Activated T-cell treated with anti-CD3 and anti-CD28 coated beads, Interleukin-2, amount 50 U/mL, for 48 hours (primary cell): ENCODE measurements at regions not wholly inside any gene's neighbourhood (a gene's known extent, or its start where the extent isn't known, plus 50 kb on each side); places are given as distances from the start of the nearest gene placed in this dataset.
"Not testable (repeated sequence)": the region's sequence is repeated elsewhere in the genome, so short reads cannot be mapped to it uniquely, and the experiment has no call there.

ENCODE experiments used
- DNase-seq, 2 experiments: peaks; one replicate each; pipeline ENCODE4 v3.0.0-alpha.2; 2020

DNA sequence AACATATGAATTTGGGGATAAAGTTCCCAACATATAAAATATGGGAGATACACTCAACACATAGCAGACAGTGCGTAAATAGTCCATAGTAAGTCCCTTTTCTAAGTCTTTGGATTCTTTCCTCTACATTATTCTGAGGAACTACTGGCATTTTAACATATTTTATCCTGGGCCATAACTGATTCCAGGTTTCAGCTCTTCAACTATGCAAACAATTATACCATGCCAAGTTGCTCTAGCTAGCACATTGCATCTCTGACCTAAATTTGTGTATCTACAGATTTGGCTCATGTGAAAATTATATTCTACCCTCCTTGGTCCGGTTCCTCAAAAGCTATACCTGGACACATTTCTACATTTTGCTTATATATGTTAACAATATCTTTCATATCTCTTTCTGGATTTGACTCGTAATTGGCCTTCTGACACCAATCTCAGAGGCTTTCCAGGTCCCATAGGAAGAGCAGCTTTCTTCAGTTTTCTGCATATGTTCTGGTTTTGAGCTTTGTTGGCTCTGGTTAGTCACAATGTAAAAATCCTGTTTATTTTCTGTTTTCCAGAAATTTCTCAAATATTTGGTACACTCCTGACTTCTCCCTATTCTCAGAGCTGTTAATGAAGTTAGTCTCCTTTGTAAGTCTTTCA, 305.4 kb downstream of the BMP4 start:
- DNase-seq: no peak

DNA sequence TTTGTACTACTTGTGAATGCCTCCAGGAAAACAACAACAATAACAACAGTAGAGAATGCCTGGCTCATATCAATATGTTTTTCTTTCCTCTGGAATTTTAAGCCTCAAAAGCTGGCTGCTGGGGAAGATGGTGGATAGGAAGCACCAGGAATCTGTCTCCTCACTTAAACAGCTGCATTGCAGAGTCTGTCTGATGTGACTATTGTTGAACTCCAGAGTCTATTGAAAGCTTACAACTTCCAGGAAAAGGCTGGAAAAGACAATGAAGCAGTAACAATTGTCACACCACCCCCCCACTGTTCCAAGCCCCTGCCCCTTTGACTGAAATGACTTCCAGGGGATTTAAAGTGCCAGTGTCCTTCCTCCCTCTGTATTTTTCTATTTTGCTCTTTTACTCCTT, 309.7 kb downstream of the BMP4 start:
- no peak for DNase-seq

DNA sequence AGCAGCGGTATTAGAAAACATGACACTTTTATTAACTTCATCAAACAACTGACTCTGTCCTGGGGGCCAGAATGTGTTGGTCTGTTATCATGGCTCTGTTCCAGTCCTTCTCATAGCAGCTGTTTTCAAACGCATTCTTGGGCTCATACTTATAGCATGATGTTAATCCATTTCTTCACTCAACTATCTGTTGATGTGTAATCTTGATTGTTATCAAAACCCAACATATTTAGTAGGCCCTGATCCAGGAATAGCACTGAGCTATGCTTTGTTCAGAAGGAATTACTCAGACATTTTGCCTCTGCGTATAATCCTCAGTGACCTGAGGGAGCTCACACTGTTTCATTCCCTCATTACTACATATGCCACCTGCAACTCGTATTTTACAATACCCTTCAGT, 315.9 kb downstream of the BMP4 start:
- DNase-seq: no peak

DNA sequence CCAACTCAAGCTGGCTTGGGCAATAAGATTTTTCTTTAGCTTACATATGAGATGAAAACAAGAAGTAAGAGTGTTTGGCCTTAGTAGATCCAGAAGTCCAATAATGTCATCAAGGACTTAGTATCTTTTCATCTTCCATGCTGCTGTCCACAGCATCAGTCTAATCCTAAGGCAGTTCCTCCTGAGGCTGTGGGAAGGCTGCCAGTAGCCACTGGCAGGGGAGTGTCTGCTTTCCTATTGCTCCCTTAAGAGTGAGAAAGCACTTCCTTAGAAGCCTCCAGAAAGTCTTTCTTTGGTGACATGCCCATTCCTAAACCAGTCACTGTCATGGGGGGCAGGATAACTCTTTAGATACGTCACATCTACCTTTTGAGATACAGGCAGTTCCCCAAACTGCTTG, 317.7 kb downstream of the BMP4 start:
- no peak for DNase-seq

DNA sequence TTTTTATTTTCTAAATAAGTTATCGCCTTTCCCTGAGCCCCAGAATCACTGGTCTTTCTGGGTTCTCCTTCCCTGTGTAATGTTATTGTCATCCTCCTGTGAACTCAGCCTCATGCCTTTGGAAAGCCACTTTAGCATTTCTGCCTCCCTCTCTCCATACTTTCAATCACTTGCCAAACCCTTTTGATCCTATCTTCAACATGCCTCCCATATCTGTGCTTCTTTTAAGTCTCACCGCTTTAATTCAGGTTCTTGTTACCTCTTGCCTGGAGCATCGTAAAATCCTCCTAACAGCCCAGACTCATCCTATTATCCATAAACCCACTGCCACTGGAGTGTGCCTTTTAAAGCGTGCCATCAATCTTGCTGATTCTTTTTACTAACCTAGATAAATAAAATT, 321.8 kb downstream of the BMP4 start:
- DNase-seq: no peak

DNA sequence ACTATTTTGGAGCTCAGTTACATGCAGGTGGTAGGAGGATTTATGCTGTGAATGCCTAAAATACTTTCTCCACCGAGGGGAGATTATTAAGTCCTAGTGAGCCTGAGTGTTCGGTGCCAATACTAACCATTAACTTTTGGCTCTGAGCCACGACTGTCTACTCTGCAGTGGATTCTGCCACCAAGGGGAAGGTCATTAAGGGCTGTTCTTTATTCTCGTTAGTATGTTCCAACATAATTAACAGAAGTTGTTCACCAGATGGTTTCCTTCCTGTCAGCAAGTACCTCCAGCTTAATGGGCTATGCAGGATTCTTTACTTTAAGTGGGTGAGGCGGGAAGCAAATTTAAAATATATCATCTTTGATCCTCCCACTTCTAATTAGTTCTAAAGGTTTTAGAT, 326.3 kb downstream of the BMP4 start:
- DNase-seq: no peak

DNA sequence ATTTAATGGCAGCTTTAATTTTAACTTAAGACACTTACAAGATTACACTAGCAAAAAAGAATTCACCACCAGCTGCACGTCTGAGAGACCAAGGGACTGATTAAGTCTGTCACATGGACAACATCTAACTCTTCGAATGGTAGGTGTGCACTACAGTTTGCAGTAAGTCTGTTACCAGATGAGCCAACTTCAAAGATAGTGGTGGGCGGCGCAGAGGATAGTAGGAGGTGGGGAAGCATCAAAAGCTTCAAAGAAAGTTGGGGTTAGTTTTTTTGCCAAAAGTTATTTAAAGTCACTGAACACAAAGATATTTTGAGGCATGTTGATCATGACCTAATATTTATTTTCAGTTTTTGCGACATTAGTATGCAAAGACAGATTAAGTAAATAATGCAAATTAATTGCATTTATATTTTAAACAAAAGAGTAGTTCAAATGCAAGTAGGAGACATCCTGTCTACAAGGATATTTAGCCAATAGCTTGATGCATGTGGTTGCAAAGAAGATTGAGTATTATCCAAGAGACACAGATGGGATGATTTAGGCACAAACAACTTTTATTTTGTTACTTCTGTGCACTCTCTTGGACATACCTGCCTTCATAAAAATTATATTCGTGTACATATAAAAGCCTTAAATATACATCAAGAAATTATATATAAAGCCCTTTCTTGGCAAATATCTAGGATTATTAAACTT, 327.7 kb downstream of the BMP4 start:
- no peak for DNase-seq

DNA sequence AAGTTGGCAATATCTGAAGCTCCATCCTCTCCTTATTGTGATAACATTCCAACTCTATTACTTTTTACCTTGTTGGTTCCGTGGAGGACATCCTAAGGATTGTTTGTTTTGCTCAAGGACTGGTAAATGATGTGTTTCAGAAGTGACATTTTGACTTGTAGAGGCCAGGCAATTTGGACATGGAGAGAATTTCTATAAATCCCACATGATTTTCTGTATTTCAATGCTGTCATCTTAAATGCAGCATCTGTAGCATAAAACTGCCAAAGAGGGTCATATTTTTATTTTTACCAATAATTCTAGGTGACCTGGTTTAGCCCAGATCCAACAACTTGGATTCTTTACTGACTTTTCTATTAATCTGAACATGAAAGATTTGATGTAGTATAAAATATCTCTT, 328.4 kb downstream of the BMP4 start:
- DNase-seq: no peak

DNA sequence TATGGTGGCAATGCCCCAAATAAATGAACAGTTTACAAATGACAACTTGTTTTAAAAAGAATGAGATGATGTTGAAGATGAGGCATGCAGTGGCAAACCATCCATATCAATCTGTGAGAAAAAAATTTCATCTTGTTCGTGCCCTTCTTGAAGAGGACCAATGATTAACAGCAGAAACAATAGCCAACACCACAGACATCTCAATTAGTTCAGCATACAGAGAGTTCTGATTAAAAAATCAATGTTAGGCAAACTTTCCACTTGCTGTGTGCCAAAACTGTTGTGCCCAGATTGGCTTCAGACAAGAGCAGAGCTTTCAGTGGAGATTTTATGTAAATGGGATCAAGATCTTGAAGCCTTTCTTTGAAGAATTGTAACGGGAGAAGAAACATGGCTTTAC, 329.9 kb downstream of the BMP4 start:
- DNase-seq: no peak

DNA sequence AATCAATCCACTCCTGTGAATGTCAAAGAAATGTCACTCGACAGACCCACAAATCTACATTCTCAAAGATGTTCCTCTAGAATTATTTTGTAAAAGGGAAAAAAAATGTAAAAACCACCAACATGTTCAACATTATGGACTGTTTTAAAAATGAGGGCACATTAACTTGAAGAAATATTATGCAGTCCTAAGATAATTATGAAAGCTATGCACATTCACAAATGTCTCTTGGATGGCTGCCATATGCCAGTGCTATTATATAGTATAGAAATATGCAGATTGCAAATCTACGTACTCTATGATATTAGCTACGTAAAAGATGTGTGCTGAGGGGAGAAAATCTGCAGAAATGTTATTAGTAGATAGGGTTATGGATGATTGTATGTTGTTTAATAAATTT, 334.2 kb downstream of the BMP4 start:
- no peak for DNase-seq

DNA sequence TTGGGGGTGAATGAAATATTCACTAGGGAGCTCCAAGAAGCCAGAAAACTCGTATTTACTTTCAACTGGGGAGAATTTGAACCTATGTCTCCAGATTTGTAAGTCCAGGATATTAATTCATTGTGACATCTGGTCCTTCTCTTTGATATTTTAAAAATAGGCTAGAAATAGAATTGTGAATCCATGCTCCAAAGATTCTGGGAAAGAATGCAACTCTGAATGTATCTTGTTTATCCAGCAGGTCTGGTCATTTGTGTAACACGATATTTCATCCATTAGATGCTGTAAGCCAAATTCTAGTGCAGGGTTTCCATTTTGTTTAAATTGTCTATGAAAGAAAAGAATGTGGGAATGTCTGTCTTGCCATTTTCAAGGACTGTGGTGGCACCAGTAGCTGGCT, 334.7 kb downstream of the BMP4 start:
- no peak for DNase-seq

DNA sequence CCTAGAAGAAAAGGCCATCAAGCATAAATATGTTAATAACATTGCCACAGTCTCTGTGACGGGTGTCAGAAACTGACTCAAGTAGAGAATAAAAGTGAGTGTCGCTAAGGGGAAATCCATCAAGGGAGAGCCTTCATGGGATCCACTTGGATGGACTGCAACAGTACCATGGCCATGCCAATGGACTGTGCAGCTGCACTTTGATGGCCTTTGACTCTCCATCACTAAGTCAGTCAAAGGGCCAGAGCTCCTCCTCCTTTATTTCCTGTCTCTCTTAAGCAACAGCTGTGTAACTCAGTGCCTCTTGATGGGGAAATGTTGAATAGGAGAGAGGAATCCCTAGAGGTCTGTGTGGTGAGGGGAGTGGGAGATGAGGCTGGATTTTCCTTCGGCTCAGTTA, 335.2 kb downstream of the BMP4 start:
- DNase-seq: no peak

DNA sequence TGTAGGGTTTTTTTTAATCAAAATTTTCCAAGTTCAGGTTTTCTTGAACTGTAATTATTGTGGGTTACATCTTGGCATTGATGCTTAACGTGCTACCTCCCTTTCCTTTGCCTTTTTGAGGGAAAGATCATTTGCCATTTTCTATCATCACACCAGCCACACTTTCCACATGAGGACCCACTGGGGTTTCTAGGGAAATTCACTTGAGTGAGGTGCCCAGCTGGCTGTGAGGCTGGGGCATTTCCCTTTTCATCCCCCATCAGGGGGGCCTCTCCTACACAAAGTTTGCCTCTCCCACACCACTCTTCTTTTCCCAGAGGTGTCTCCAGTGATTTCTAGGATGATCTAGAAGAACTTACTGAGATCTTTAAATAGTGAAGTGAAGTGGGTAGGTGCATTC, 335.7 kb downstream of the BMP4 start:
- no peak for DNase-seq

DNA sequence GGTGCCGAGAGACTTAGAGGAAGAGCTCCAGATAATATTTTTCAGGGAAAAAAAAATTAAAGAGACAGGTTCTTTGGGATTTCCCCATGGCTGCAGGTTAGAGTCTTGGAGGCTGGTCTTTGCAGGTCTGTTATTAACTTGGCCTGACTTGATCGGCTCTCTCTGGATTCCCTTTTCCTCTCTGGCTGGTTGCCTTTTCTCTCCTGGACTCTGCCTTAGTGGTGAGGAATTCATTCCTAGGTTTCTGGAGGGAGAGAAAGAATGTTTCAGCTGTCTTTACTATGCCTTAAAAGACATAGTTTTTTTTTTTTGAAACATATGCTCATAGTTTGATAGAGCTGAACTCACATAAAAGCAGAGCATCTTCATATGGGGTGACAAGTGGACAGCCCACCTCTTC, 336.3 kb downstream of the BMP4 start:
- no peak for DNase-seq

DNA sequence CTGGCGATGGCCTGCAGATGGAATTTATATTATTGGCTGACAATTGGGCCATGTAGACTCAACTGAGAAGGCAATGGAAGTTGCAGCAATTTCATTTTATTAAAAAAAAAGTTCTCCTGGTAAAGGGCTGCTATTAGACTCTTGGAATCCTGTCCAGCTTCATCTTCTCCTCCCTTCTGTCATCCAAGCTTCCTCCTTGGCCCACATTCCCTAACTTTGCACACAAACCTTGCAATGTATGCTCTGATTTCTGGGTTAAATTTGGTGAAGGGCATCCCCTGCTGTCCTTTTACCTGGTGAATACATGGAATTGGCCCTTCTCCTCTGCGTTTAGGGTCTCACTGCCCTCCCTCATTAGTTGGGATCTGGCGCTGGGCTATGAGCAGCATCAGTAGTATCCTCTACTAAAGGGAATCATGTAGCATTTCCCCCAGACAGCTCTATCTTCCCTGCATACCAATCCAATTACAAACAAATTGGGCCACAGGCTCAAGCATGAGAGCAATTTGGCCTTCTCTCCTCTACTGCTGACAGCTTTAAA, 336.9 kb downstream of the BMP4 start:
- no peak for DNase-seq

DNA sequence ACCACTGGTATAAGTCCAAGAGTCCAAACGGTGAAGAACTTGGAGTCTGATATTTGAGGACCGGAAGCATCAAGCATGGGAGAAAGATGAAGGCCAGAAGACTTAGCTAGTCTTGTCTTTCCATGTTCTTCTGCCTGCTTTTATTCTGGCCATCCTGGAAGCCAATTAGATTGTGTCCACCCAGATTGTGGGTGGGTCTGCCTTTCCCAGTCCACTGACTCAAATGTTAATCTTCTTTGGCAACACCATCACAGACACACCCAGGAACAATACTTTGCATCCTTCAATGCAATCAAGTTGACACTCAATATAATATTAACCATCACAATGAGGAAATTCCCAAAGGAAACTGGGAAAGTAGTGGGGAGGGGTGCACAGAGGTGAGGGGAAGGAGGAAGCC, 340.1 kb downstream of the BMP4 start:
- not testable (repeated sequence) for DNase-seq

DNA sequence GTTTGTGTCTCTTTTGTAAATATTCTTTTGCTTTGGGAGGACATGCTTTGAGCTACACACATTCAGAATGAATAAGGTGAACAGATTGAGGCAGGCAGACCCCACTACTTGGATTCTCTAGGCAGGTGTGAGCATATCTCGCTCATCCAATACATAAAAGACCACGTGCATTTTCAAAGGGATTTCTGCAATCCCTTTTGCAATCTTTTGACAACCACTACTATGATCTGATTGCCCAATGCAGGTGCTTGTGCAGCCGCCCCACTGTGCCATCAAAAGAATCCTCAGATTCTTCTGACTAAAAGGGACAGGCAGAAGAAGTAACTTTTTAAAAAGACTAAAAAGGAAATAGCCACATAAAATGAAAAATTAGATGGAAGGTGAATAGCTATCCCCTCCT, 341.4 kb downstream of the BMP4 start:
- no peak for DNase-seq

DNA sequence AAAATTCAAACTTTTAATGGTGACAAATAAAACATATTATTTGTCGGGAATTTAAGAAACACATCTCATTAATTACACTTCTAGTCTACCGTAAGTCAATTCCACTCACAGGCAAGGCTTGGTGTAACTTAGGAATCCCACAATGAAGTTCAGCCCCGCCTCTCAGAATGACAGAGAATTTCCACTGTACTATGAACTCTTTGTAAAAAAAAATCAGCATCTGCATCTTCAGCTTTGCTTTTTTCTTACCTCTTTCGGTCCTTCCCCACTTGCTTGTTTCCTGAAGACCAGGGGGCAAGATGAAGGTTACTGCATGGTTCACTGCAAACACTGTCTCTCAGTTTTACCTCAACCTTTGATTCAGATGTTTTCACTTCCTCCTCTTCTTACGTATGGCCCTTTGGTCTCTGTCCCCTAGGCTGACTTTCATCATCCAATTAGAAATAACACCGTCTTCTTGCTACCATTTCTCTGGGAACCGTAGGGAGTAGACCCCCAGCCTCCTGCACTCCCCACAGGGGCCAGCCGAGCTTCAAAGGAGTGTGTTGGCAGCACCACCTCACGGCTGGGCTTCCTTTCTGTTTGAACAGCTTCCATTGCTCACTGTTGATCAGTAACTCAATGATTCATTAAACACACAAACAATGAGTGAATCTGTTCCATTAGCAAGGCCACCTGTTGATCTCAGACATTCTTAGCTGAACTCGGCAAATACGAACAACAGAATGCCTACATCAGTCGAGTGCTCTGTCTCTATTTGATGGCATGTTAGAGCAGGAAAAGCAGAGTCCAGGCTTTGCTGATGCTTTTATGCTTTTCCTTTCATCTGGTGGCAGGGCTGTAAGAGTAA, 343.0 kb downstream of the BMP4 start:
- no peak for DNase-seq

DNA sequence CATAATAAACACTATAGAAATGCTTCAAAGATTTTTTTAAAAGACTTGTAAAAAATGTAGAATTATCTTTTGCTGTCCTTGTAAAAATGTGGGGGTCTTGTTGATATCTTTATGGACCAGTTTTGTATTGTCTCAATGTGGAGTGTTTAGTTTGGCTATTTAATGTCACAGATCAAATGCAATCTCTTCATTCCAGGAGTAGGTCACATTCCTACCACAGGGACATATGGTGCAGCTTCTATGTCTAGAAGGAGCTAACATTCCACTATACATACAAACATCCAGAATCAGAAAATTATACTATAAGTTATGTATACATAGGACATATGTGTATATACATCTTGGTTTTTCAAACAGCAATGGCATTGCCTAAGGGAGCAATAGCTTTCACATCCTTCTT, 345.7 kb downstream of the BMP4 start:
- DNase-seq: no peak

DNA sequence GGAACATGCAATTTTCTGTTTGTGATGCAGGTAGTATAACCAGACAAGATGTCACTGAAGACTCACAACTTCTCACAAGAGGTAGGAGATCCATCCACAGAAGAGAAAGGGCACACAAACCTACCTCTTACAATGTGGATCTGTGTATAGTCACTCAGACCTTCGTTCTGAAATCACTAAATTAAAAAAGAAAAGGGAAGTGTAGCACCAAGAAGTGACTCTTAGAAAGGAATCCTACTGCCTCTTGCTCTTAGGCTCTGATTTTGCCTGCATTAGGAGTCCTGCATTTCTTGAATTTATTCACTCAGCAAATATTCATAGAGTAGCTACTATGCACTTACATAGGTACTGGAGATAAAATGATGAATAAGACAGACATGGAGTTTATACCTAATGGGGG, 347.6 kb downstream of the BMP4 start:
- DNase-seq: no peak

DNA sequence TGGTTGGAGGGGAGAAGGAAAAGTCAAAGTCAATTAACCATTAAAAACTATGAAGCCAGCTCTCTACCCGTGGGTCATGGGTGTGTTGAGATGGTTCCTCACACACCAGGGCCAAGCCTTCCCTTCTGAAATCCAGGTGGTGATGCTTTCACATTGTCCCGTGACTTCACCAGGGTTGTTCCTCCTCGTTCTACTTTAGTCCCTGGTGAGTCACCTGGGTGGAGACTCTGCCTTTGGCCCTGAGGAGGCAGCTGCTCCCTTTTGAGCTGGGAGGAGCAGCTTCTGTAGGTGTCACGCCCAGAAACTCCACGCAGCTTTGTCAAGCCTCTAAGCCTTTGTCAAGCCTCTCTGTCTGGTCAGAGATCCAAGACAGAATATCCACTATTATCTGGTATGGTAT, 348.3 kb downstream of the BMP4 start:
- no peak for DNase-seq

DNA sequence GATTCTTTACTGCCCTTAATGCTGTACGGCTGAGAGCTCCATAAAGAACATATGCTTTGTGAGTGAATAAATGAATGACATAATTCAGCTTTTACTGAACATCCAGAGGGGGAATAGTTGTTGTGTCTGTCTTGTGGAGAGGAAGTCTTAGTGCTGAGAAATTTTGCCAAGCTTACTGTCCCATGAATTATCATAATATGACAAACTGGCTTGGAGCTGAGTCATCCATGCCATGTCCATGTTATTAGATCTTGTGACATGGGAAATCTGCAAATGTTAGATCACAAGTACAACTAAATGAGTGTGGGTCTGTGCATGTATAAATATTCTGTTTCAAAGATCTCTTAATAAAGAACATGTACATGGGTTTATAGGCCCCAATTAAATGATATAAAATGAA, 350.4 kb downstream of the BMP4 start:
- no peak for DNase-seq

DNA sequence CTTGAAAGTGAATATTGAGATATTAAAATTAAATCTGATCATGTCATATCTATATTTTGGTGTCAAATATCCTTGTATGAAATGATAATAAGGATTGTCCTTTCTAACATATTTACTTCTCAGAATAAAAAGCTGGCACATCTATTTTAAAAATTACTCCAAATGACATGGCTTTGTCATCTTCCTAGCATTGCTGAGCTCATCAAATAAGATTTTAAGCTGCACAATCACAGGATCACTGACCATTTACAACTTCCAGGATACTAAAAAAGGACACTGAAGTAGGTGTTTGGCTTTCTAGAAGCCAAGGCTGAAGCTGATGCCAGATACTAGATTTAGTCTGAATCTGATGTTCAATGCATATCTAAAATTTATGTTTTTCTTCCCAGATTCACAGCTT, 351.1 kb downstream of the BMP4 start:
- DNase-seq: no peak

DNA sequence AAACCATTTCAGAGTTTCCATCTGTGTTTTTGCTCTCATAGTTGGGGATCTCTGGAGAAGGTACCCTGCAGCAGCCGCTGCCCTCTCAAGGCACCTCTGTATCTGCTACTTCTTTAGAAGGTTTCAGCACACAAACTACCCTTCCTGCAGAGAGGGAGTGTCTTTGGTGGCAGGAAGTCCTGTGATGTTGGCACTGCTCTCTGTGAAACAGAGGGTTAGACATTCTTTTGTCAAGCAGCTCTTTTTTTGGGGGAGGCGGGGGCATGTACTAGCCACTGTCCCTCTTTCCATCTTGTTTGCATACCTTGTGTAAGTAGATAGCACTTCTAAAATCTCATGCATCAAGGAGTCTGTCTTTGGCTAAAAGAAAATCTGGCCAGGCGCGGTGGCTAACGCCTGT, 352.6 kb downstream of the BMP4 start:
- no peak for DNase-seq
